PC-3 (cell line): ENCODE measurements at regions not wholly inside any gene's neighbourhood (a gene's known extent, or its start where the extent isn't known, plus 50 kb on each side); places are given as distances from the start of the nearest gene placed in this dataset.

Source experiments
- ATAC-seq: fragments of 200-7000 bp; cut with Tn5 transposase; 2 replicates; pipeline ENCODE4 v1.9.1; 2020; ENCODE audit warnings: mild to moderate bottlenecking, moderate library complexity
- BruUV-seq: library from RNA; stranded (reverse); fragments of 400-500 nt; replicated peaks from 2 replicates; lab custom pipeline; 2021; lab: Mats Ljungman, UMichigan
- CTCF ChIA-PET: fragments of 300-600 bp; sonication (Branson Sonifier 250); formaldehyde crosslinking; loops from one replicate; lab custom pipeline; 2022; ENCODE audit warnings: antibody characterized with exemption; lab: Charles Lee
- POLR2A ChIA-PET: fragments of 300-600 bp; sonication (Branson Sonifier 250); formaldehyde crosslinking; loops from one replicate; lab custom pipeline; 2022; ENCODE audit warnings: antibody characterized with exemption; ENCODE audit not compliant: unreplicated experiment; lab: Charles Lee
- DNase-seq: peaks from one replicate; pipeline ENCODE4 v3.0.0-alpha.2; 2015
- H2AFZ ChIP-seq: fragments of 300-600 bp; sonication (generic); 2 replicates; pipeline ENCODE4 v1.6.0; 2016; ENCODE audit warnings: antibody characterized with exemption, low read length
- H3F3A ChIP-seq: fragments of 300-600 bp; sonication (generic); one replicate; pipeline ENCODE4 v1.6.0; 2017; ENCODE audit warnings: antibody characterized with exemption, low read length, control low read depth, mild to moderate bottlenecking; ENCODE audit not compliant: unreplicated experiment
- H3K27ac ChIP-seq: fragments of 300-600 bp; sonication (generic); 2 replicates; pipeline ENCODE4 v1.5.1; 2016; ENCODE audit warnings: mild to moderate bottlenecking, low read length
- H3K27me3 ChIP-seq: fragments of 300-600 bp; sonication (generic); 2 replicates; pipeline ENCODE4 v1.6.1; 2016; ENCODE audit warnings: low read length, mixed read lengths
- H3K36me3 ChIP-seq: fragments of 300-600 bp; sonication (generic); 2 replicates; pipeline ENCODE4 v1.6.1; 2016; ENCODE audit warnings: low read depth, mixed run types, low read length, mixed read lengths
- H3K4me1 ChIP-seq: fragments of 300-600 bp; sonication (generic); 2 replicates; pipeline ENCODE4 v1.5.1; 2016; ENCODE audit warnings: low read length; ENCODE audit not compliant: insufficient read depth
- H3K4me2 ChIP-seq: fragments of 300-600 bp; sonication (generic); 2 replicates; pipeline ENCODE4 v1.6.0; 2016; ENCODE audit warnings: low read length
- H3K4me3 ChIP-seq: fragments of 300-600 bp; sonication (generic); 2 replicates; pipeline ENCODE4 v1.5.1; 2016; ENCODE audit warnings: mild to moderate bottlenecking, low read length, mixed read lengths
- H3K79me2 ChIP-seq: fragments of 300-600 bp; sonication (generic); 2 replicates; pipeline ENCODE4 v1.6.1; 2017; ENCODE audit warnings: low read length, mixed read lengths
- H3K9ac ChIP-seq: fragments of 300-600 bp; sonication (generic); 2 replicates; pipeline ENCODE4 v1.6.0; 2016; ENCODE audit warnings: mild to moderate bottlenecking, low read length
- H3K9me2 ChIP-seq: fragments of 300-600 bp; sonication (generic); replicated peaks from 2 replicates; pipeline ENCODE4 v1.6.1; 2016; ENCODE audit warnings: mixed run types, low read length, mixed read lengths
- H3K9me3 ChIP-seq: fragments of 300-600 bp; sonication (generic); 2 replicates; pipeline ENCODE4 v1.6.1; 2016; ENCODE audit warnings: low read length, mixed read lengths
- H4K20me1 ChIP-seq: fragments of 300-600 bp; sonication (generic); 2 replicates; pipeline ENCODE4 v1.6.1; 2016; ENCODE audit warnings: low read length, mixed read lengths
- CTCF ChIP-seq: fragments of 300-600 bp; sonication (generic); conservative IDR thresholded peaks from 2 replicates; pipeline ENCODE4 v1.5.1; 2017; ENCODE audit warnings: antibody characterized with exemption, low read depth, mild to moderate bottlenecking, low read length
- EZH2 ChIP-seq: fragments of 300-600 bp; sonication (generic); IDR thresholded peaks from one replicate; pipeline ENCODE4 v1.6.1; 2017; ENCODE audit warnings: antibody characterized with exemption, mild to moderate bottlenecking, low read length; ENCODE audit not compliant: unreplicated experiment
- EZH2phosphoT487 ChIP-seq: fragments of 300-600 bp; sonication (generic); IDR thresholded peaks from 2 replicates; pipeline ENCODE4 v1.6.1; 2018; ENCODE audit warnings: mild to moderate bottlenecking, antibody characterized with exemption, low read length, borderline replicate concordance
- intact Hi-C: fragments of 100-400 bp; cut with micrococcal nuclease; formaldehyde crosslinking; loops from 2 replicates; pipeline ENCODE4 v1.9.0; 2023

GRCh38 chr18:70431203-70431624 lies 142.4 kb downstream of the SOCS6 start:
- H4K20me1 ChIP-seq: no peaks in the 10 kb centered on the region
- no peak overlapping the region for H3K9ac ChIP-seq
- ATAC-seq (no peak), DNase-seq (no peak)
- ChIA-PET CTCF (no interaction called here), POLR2A (no interaction called here)
- H3K79me2 ChIP-seq: no peaks in the 10 kb centered on the region
- peaks cover 5% of the 10 kb centered on the region; the same call in 1 of the 2 replicates for H3K4me1 ChIP-seq
- H3K9me2 ChIP-seq: no peaks in the 10 kb centered on the region
- no peaks in the 10 kb centered on the region for H3K9me3 ChIP-seq
- no peaks in the 10 kb centered on the region for H3K27me3 ChIP-seq
- TF ChIP-seq CTCF: no peak
- TF ChIP-seq EZH2phosphoT487: no peak
- TF ChIP-seq EZH2: no peak
- H3K4me2 ChIP-seq: no peak overlapping the region
- H3K27ac ChIP-seq: no peak overlapping the region
- intact Hi-C loops: no loop called here
- no peak overlapping the region for H2AFZ ChIP-seq
- no peaks in the 10 kb centered on the region for H3K36me3 ChIP-seq
- no peaks in the 10 kb centered on the region for H3F3A ChIP-seq
- no TSS peak for BruUV-seq
- no peak overlapping the region for H3K4me3 ChIP-seq

- TF ChIP-seq CTCF (no peak), EZH2phosphoT487 (no peak), EZH2 (no peak)
- intact Hi-C loops: no loop called here
- ATAC-seq (no peak), DNase-seq (no peak)
- H3K9ac ChIP-seq: no peak overlapping the region
- no peak overlapping the region for H3K4me3 ChIP-seq
- H3K36me3 ChIP-seq: no peaks in the 10 kb centered on the region
- H3K4me1 ChIP-seq: peaks cover 5% of the 10 kb centered on the region; the same call in 1 of the 2 replicates
- H2AFZ ChIP-seq: no peak overlapping the region
- ChIA-PET POLR2A (no interaction called here), CTCF (no interaction called here)
- H3F3A ChIP-seq: no peaks in the 10 kb centered on the region
- no peaks in the 10 kb centered on the region for H3K79me2 ChIP-seq
- H3K9me2 ChIP-seq: no peaks in the 10 kb centered on the region
- H3K9me3 ChIP-seq: no peaks in the 10 kb centered on the region
- no peaks in the 10 kb centered on the region for H3K27me3 ChIP-seq
- H4K20me1 ChIP-seq: no peaks in the 10 kb centered on the region
- no peak overlapping the region for H3K27ac ChIP-seq
- H3K4me2 ChIP-seq: no peak overlapping the region
- BruUV-seq: no TSS peak
Observed at GRCh38 chr18:70430501-70431173, 141.8 kb downstream of the SOCS6 start.

GRCh38 chr18:70429847-70430500 lies 141.1 kb downstream of the SOCS6 start:
- intact Hi-C loops: no loop called here
- Histone ChIP-seq H3K27me3 (no peaks in the 10 kb centered on the region), H3K4me2 (no peak overlapping the region), H3K4me3 (no peak overlapping the region), H3K9me3 (no peaks in the 10 kb centered on the region), H3F3A (no peaks in the 10 kb centered on the region), H3K27ac (no peak overlapping the region), H3K9ac (no peak overlapping the region), H3K9me2 (no peaks in the 10 kb centered on the region), H3K4me1 (peaks cover 5% of the 10 kb centered on the region; the same call in 1 of the 2 replicates), H4K20me1 (no peaks in the 10 kb centered on the region), H3K79me2 (no peaks in the 10 kb centered on the region), H2AFZ (no peak overlapping the region), H3K36me3 (no peaks in the 10 kb centered on the region)
- no TSS peak for BruUV-seq
- no peak for TF ChIP-seq EZH2phosphoT487
- no peak for TF ChIP-seq EZH2
- TF ChIP-seq CTCF: no peak
- ChIA-PET CTCF (no interaction called here), POLR2A (no interaction called here)
- DNase-seq (no peak), ATAC-seq (no peak)
